K562 (cell line): ENCODE measurements at regions not wholly inside any gene's neighbourhood (a gene's known extent, or its start where the extent isn't known, plus 50 kb on each side); places are given as distances from the start of the nearest gene placed in this dataset.
A peak's percentile ranks its signal among the peaks of the same experiment; 100 is the strongest.

Experiments used
- ATAC-seq: fragments of 200-7000 bp; cut with Tn5 transposase; 3 replicates; pipeline ENCODE4 v1.9.1; 2020; ENCODE audit warnings: moderate library complexity
- BruUV-seq: library from RNA; stranded (reverse); fragments of 400-500 nt; replicated peaks from 2 replicates; lab custom pipeline; 2021; lab: Mats Ljungman, UMichigan
- CTCF ChIA-PET: fragments of 300-600 bp; formaldehyde crosslinking; extraction: SDS; loops from one replicate; lab custom pipeline; 2021; ENCODE audit warnings: low intra/inter-chr PET ratio; lab: Yijun Ruan, JAX
- POLR2A ChIA-PET: fragments of 300-600, 350-650 bp; sonication (Branson Sonifier 250); formaldehyde crosslinking; extraction: SDS; loops from one replicate; lab custom pipeline; 2021; ENCODE audit warnings: antibody characterized with exemption, inconsistent platforms; lab: Yijun Ruan, JAX
- DNase-seq, 4 experiments: peaks; one replicate each; pipeline versions ENCODE4 v3.0.0 to v3.0.0-alpha.2; 2011 to 2018; ENCODE audit warnings: low spot score in 3 of 4, mixed read lengths in 3 of 4; ENCODE audit errors: extremely low read depth in 1 of 4
- FAIRE-seq: peaks from 2 replicates; lab custom pipeline; 2011; peaks lifted over from hg19 to GRCh38; lab: Jason Lieb, UNC
- H2AFZ ChIP-seq: 2 replicates; pipeline ENCODE4 v1.6.0; 2011; ENCODE audit warnings: low read depth, low read length, control low read depth, inconsistent platforms
- H3K27ac ChIP-seq: fragments of 200-600 bp; 3 replicates; pipeline ENCODE4 v1.8.0; 2011; ENCODE audit warnings: low read depth, mild to moderate bottlenecking, control low read depth, inconsistent platforms, low read length, moderate library complexity, mixed read lengths; ENCODE audit errors: extremely low read depth
- H3K27me3 ChIP-seq, 2 experiments: fragments of 300-600 bp in 1 of 2; 2 replicates in 1 of 2; 3 replicates in 1 of 2; pipeline versions ENCODE4 v1.6.0 to v1.8.0; 2011; ENCODE audit warnings: inconsistent platforms in 2 of 2, low read length in 2 of 2, mild to moderate bottlenecking in 1 of 2, mixed read lengths in 1 of 2, moderate library complexity in 1 of 2; ENCODE audit not compliant: control insufficient read depth in 2 of 2, insufficient read depth in 2 of 2
- H3K36me3 ChIP-seq: fragments of 300-600 bp; 3 replicates; pipeline ENCODE4 v1.8.0; 2011; ENCODE audit warnings: mild to moderate bottlenecking, low read length, inconsistent platforms; ENCODE audit not compliant: control insufficient read depth, insufficient read depth
- H3K4me1 ChIP-seq, 2 experiments: fragments of 200-600 bp in 1 of 2; replicated peaks in 1 of 2; 2 replicates in 1 of 2; 3 replicates in 1 of 2; pipeline versions ENCODE4 v1.5.1 to v1.8.0; 2011; ENCODE audit warnings: inconsistent platforms in 2 of 2, low read length in 2 of 2, mild to moderate bottlenecking in 1 of 2, mixed read lengths in 1 of 2, moderate library complexity in 1 of 2; ENCODE audit not compliant: control insufficient read depth in 2 of 2, insufficient read depth in 2 of 2
- H3K4me2 ChIP-seq: 2 replicates; pipeline ENCODE4 v1.6.1; 2011; ENCODE audit warnings: low read length, control low read depth, inconsistent platforms, mixed read lengths; ENCODE audit not compliant: insufficient read depth
- H3K4me3 ChIP-seq: fragments of 200-600 bp; sonication (generic), shearing (Covaris generic); 2 replicates; pipeline ENCODE4 v1.5.1; 2016; ENCODE audit warnings: control low read depth, inconsistent platforms
- H3K79me2 ChIP-seq: fragments of 200-600 bp; 3 replicates; pipeline ENCODE4 v1.8.0; 2011; ENCODE audit warnings: low read length, inconsistent platforms; ENCODE audit not compliant: control insufficient read depth, insufficient read depth
- H3K9ac ChIP-seq, 2 experiments: 2 replicates each; pipeline versions ENCODE4 v1.6.0 to v1.6.1; 2011; ENCODE audit warnings: low read depth in 2 of 2, low read length in 2 of 2, control low read depth in 1 of 2, inconsistent platforms in 1 of 2, mild to moderate bottlenecking in 1 of 2, mixed read lengths in 1 of 2; ENCODE audit not compliant: insufficient read depth in 1 of 2
- H3K9me1 ChIP-seq: one replicate; pipeline ENCODE4 v1.6.0; 2011; ENCODE audit warnings: inconsistent platforms, mild to moderate bottlenecking, low read length, moderate library complexity; ENCODE audit not compliant: control insufficient read depth, insufficient read depth
- H3K9me3 ChIP-seq: replicated peaks from 2 replicates; pipeline ENCODE4 v1.5.1; 2011; ENCODE audit warnings: low read depth, low read length, inconsistent platforms; ENCODE audit not compliant: control insufficient read depth, insufficient read depth
- H4K20me1 ChIP-seq: replicated peaks from 2 replicates; pipeline ENCODE4 v1.6.1; 2011; ENCODE audit warnings: low read length, inconsistent platforms, mixed read lengths; ENCODE audit not compliant: control insufficient read depth, insufficient read depth
- ARID3B ChIP-seq: fragments of 250-450 bp; sonication (Bioruptor Pico); IDR thresholded peaks from 2 replicates; pipeline ENCODE4 v1.4.0; 2020; ENCODE audit warnings: borderline replicate concordance
- HMG20B ChIP-seq: fragments of 250-450 bp; sonication (Bioruptor Pico); IDR thresholded peaks from 2 replicates; pipeline ENCODE4 v1.5.0; 2021; ENCODE audit warnings: mild to moderate bottlenecking
- RUNX1 ChIP-seq: sonication (generic); IDR thresholded peaks from 2 replicates; pipeline ENCODE4 v1.6.1; 2016; ENCODE audit warnings: antibody characterized with exemption, low read depth
- ZNF324 ChIP-seq: fragments of 250-450 bp; sonication (Bioruptor Pico); IDR thresholded peaks from 2 replicates; pipeline ENCODE4 v1.4.0; 2020; ENCODE audit warnings: mild to moderate bottlenecking
- WGBS: fragments of 100-300 bp; shearing (Covaris generic); methylation state at CpG from one replicate; pipeline ENCODE4 v1.1.6; 2016; ENCODE audit warnings: low coverage, mixed read lengths; ENCODE audit not compliant: insufficient coverage; ENCODE audit errors: missing lambda C conversion rate; 5-methylcytosine and 5-hydroxymethylcytosine counted together
- in situ Hi-C: fragments of 300-500 bp; cut with MboI; formaldehyde crosslinking; loops from 4 replicates; pipeline ENCODE4 v1.15.0; 2018; ENCODE audit warnings: inconsistent platforms, mixed read lengths
- intact Hi-C: fragments of 100-400 bp; cut with micrococcal nuclease; formaldehyde crosslinking; loops from 2 replicates; pipeline ENCODE4 v1.14.2; 2022

- no peak overlapping the region for H3K9ac ChIP-seq
- H3K36me3 ChIP-seq: no peaks in the 10 kb centered on the region
- H4K20me1 ChIP-seq: no peaks in the 10 kb centered on the region
- WGBS: 2% methylated on average over 3 of the region's 3 CpGs
- DNase-seq: no peak
- H3K4me2 ChIP-seq: no peak overlapping the region
- H3K27me3 ChIP-seq: no peaks in the 10 kb centered on the region
- no peaks in the 10 kb centered on the region for H3K4me1 ChIP-seq
- CTCF ChIA-PET: no interaction called here
- no peak overlapping the region for H2AFZ ChIP-seq
- H3K9me3 ChIP-seq: no peaks in the 10 kb centered on the region
- in situ Hi-C loops (no loop called here), intact Hi-C loops (no loop called here)
- no peak overlapping the region for H3K4me3 ChIP-seq
- TF ChIP-seq ARID3B (no peak), HMG20B (CRISPR knock-in tag) (no peak)
- no peak overlapping the region for H3K27ac ChIP-seq
- POLR2A ChIA-PET: no interaction called here
- ATAC-seq: no peak
- H3K79me2 ChIP-seq: no peaks in the 10 kb centered on the region
- no peaks in the 10 kb centered on the region for H3K9me1 ChIP-seq
- BruUV-seq: no TSS peak
- no peak for FAIRE-seq
These were observed 330.7 kb upstream of the POU5F2 start for GRCh38 chr5:94072116-94072515.

- FAIRE-seq: no peak
These were observed 325.2 kb upstream of the POU5F2 start for GRCh38 chr5:94066437-94067207.

More at GRCh38 chr5:94066437-94067207, 325.2 kb upstream of the POU5F2 start:
- Histone ChIP-seq H2AFZ (no peak overlapping the region), H3K27ac (no peak overlapping the region), H3K27me3 (no peaks in the 10 kb centered on the region), H3K9me3 (no peaks in the 10 kb centered on the region), H4K20me1 (no peaks in the 10 kb centered on the region), H3K79me2 (no peaks in the 10 kb centered on the region), H3K4me3 (no peak overlapping the region), H3K36me3 (no peaks in the 10 kb centered on the region), H3K4me1 (no peaks in the 10 kb centered on the region), H3K4me2 (no peak overlapping the region), H3K9me1 (no peaks in the 10 kb centered on the region), H3K9ac (no peak overlapping the region)
- ATAC-seq (no peak), DNase-seq (no peak)
- TF ChIP-seq RUNX1 (no peak), ZNF324 (CRISPR knock-in tag) (peak; percentile 96)
- WGBS: 0% methylated on average over 2 of the region's 2 CpGs
- CTCF ChIA-PET: no interaction called here
- in situ Hi-C loops (no loop called here), intact Hi-C loops (no loop called here)
- no TSS peak for BruUV-seq
- POLR2A ChIA-PET: interaction anchor here (0.9 kb wide), 1 partner anchor 25 kb away, joined by 3 read pairs; no protein-coding TSS in a partner anchor
